ENCODE measurements at regions not wholly inside any gene's neighbourhood (a gene's known extent, or its start where the extent isn't known, plus 50 kb on each side); places are given as distances from the start of the nearest gene placed in this dataset.

GRCh38 chr3:166897811-166898210 lies 482.3 kb downstream of the ZBBX start:
- TF ChIP-seq CTCF (IDR thresholded peaks at IDR 0.05 in 4 of 5, conservative IDR thresholded peaks at IDR 0.05 in 1 of 5) (no peak), POLR2A (IDR thresholded peaks at IDR 0.05) (no peak)

Data from gastrocnemius medialis (tissue), 4 donors.